Epithelial cell of esophagus (primary cell): ENCODE measurements at regions not wholly inside any gene's neighbourhood (a gene's known extent, or its start where the extent isn't known, plus 50 kb on each side); places are given as distances from the start of the nearest gene placed in this dataset.
A peak's percentile ranks its signal among the peaks of the same experiment; 100 is the strongest.

Experiments
- DNase-seq: peaks from one replicate; pipeline ENCODE4 v3.0.0; 2010; ENCODE audit warnings: low read depth
- H3K4me3 ChIP-seq: 2 replicates; pipeline ENCODE4 v1.5.1; 2011; ENCODE audit warnings: mild to moderate bottlenecking, low read length, control low read depth
- TF ChIP-seq, protein P1 (sequence below): IDR thresholded peaks from 2 replicates; pipeline ENCODE4 v1.5.1; 2011; ENCODE audit warnings: low read depth, mild to moderate bottlenecking, low read length, control low read depth, inconsistent platforms; ENCODE audit not compliant: insufficient read depth; ENCODE audit errors: missing control alignments

DNA sequence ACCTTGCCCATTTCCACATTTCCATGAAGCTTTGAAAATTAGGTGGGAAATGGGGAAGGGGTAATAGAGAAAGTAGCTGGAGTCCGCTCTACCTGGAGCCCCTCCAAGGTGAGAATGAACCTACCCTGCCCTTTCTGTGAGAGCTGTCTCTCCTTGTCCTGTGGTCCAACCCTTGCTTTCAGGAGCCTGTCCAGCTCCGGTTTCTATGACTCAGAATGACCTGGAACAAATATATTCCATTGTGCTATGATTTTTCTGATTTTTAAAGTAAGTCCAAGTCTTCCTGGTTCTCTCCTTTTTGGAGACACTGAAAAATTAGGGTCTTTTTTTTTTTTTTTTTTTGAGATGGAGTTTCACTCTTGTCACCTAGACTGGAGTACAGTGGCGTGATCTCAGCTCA, 89.1 kb upstream of the VASH1 start:
- peak; percentile 41 for DNase-seq
- TF ChIP-seq, protein P1, sequence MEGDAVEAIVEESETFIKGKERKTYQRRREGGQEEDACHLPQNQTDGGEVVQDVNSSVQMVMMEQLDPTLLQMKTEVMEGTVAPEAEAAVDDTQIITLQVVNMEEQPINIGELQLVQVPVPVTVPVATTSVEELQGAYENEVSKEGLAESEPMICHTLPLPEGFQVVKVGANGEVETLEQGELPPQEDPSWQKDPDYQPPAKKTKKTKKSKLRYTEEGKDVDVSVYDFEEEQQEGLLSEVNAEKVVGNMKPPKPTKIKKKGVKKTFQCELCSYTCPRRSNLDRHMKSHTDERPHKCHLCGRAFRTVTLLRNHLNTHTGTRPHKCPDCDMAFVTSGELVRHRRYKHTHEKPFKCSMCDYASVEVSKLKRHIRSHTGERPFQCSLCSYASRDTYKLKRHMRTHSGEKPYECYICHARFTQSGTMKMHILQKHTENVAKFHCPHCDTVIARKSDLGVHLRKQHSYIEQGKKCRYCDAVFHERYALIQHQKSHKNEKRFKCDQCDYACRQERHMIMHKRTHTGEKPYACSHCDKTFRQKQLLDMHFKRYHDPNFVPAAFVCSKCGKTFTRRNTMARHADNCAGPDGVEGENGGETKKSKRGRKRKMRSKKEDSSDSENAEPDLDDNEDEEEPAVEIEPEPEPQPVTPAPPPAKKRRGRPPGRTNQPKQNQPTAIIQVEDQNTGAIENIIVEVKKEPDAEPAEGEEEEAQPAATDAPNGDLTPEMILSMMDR: no peak
- H3K4me3 ChIP-seq: no peak overlapping the region

DNA sequence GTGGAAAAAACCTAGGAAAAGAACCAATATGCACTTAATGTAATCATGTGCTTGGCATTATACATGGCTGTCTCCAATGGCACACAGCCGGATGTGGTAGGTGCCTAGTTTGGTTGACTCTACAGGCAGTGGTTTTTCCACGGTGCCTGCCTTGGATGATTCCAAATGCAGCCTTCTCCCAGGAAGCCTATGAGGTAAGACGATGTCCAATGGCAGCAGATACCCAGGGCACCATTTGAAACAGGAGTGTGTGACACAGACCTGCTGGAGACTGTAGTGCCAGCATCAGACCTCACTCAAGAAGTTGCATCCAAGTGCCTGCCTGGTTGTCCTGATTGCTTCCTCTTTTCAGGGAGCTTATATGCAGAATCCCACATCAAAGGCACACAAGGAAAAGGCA, 88.0 kb upstream of the VASH1 start:
- no peak for DNase-seq
- TF ChIP-seq, protein P1: no peak
- no peak overlapping the region for H3K4me3 ChIP-seq

DNA sequence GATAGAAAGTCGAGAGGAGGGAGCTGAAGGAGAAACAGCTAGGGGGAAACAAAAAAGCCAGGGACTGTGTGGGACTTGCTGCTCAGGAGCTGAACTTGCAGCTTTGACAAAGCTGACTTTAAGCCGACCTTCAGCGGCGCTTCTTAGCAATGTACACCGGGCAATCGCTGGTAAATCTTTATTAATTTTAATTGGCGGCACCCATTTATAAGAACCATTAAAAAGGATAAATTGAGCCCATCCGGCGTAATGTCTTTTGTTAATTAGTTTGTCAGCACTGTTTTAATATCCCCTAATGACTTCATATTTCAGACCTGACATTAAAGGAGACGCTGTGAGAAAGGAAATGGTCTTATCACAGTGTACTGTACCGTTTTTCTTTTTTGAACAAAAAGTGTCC, 86.2 kb upstream of the VASH1 start:
- H3K4me3 ChIP-seq: no peak overlapping the region
- no peak for DNase-seq
- TF ChIP-seq, protein P1: no peak

DNA sequence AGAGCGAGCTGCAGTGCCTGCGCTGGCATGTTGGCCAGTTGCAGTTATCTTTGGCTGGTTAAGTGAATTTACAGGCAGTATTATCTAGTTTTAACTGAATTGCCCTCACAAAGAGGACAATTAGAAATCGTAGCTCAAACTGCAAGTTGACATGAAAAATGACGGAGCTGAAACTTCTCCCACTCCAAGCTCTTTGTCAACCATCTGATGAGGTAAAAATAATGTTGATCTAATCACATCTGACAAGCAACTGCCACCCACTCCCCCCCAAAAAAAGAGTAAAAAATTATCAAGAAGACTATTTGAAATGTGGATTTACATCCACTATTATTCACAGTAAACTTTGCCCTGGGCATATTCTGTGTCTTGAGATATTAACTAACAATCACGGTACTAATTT, 84.7 kb upstream of the VASH1 start:
- DNase-seq: no peak

DNA sequence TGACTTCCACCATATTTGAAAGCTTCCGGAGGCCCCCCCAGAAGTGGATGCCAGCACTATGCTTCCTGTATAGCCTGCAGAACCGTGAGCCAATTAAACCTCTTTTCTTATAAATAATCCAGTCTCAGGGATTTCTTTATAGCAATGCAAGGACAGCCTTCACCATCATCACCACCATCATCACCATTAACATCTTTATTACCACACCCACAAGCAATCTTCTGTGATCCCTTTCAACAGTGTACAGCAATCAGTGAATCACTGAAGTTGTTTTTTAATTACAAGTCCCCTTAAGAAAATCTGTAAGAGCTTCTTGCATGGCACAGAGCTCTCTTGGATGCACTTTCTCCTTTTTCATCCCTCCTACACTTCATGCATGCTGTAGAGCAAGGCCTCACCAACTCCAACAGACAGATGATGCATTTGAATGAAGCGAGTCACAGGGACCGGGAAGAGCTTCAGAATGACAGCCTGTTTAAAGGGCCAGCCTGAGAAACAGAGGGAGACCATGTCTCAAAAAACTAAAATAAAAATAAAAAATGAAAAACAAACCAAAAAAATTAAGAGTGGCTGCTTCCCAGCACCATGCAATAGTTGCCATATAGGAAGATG, 83.6 kb upstream of the VASH1 start:
- TF ChIP-seq, protein P1: no peak
- DNase-seq: no peak
- no peak overlapping the region for H3K4me3 ChIP-seq

More for the DNA sequence above, 84.7 kb upstream of the VASH1 start:
- H3K4me3 ChIP-seq: no peak overlapping the region
- TF ChIP-seq, protein P1: no peak

DNA sequence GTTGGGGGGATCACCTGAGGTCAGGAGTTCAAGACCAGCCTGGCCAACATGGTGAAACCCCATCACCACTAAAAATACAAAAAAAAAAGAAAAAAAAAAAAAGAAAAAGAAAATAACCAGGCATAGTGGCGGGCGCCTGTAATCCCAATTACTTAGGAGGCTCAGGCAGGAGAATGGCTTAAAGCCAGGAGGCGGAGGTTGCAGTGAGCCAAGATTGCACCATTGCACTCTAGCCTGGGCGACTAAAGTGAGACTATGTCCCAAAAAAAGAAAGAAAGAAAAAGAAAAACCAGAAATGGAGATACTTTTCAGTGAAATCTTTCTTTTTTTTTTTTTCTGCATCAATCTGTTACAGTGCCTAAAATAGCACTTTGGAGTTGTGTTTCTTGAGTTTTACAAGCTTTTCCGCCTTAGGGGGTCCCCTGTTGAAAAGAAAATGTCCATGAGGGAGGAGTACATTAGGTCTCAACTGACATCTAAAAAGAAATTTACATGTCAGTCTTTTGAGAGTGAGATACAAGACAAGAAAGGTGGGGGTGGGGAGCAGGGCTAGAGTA, 82.9 kb upstream of the VASH1 start:
- DNase-seq: no peak
- no peak overlapping the region for H3K4me3 ChIP-seq
- TF ChIP-seq, protein P1: no peak

DNA sequence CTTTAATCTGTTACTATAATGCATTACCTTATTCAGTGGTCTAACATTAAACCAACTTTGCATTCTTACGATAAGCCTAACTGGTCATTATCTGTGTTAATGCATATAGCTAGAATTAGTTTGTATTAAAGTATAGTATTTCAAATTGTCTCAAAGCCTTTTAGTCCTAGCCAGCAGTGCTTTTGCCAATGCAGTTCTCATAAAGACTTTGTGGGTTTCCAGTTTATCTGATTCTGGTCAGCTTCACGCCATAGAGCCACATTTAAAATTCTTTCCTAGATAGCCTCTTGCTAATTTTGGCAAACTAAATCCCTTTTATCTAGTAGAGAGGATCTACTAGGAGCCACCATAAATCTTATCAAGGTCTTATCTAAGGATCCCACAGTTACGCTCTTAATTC, 78.9 kb upstream of the VASH1 start:
- no peak overlapping the region for H3K4me3 ChIP-seq
- DNase-seq: no peak
- TF ChIP-seq, protein P1: no peak
